Breast epithelium (tissue), 3 donors: ENCODE measurements at regions not wholly inside any gene's neighbourhood (a gene's known extent, or its start where the extent isn't known, plus 50 kb on each side); places are given as distances from the start of the nearest gene placed in this dataset.

ENCODE experiments used
- POLR2A ChIP-seq: fragments of 450-650 bp; IDR thresholded peaks from one replicate; pipeline ENCODE4 v1.6.1; 2016; ENCODE audit warnings: antibody characterized with exemption, mild to moderate bottlenecking, moderate library complexity
- POLR2AphosphoS5 ChIP-seq, 3 donors: sonication (generic); formaldehyde crosslinking; IDR thresholded peaks; one replicate each; pipeline ENCODE4 v1.6.1; 2017; ENCODE audit warnings: antibody characterized with exemption in 3 of 3
- TF ChIP-seq, protein P1 (sequence below), 3 donors: fragments of 450-650 bp; IDR thresholded peaks; one replicate each; pipeline ENCODE4 v1.5.1; 2016 to 2017; ENCODE audit warnings: antibody characterized with exemption in 3 of 3, mild to moderate bottlenecking in 3 of 3, moderate library complexity in 3 of 3

DNA sequence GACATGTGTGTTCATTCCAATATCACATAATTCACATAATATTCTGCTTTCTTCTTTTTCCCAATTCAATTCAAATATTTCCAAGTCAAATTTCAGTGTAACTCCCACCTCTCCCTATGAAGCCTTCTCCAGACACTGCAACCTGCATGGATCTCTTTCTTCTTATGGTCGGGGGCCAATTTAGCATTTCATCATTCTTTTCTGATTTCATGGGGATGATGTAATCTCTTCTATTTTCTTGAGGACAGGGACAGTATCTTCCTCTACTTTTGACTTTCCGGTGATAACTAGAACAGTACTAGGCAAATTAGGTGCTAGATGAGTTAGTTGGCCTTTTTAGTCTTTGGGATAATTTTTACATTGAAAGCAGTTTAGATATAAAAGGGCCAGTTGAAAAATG lies 92.7 kb downstream of the CARTPT start:
- TF ChIP-seq, protein P1, sequence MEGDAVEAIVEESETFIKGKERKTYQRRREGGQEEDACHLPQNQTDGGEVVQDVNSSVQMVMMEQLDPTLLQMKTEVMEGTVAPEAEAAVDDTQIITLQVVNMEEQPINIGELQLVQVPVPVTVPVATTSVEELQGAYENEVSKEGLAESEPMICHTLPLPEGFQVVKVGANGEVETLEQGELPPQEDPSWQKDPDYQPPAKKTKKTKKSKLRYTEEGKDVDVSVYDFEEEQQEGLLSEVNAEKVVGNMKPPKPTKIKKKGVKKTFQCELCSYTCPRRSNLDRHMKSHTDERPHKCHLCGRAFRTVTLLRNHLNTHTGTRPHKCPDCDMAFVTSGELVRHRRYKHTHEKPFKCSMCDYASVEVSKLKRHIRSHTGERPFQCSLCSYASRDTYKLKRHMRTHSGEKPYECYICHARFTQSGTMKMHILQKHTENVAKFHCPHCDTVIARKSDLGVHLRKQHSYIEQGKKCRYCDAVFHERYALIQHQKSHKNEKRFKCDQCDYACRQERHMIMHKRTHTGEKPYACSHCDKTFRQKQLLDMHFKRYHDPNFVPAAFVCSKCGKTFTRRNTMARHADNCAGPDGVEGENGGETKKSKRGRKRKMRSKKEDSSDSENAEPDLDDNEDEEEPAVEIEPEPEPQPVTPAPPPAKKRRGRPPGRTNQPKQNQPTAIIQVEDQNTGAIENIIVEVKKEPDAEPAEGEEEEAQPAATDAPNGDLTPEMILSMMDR (IDR thresholded peaks at IDR 0.05): no peak
- no peak for TF ChIP-seq POLR2A
- TF ChIP-seq POLR2AphosphoS5 (IDR thresholded peaks at IDR 0.05): no peak
